ENCODE measurements at regions not wholly inside any gene's neighbourhood (a gene's known extent, or its start where the extent isn't known, plus 50 kb on each side); places are given as distances from the start of the nearest gene placed in this dataset.
"Not testable (repeated sequence)": the region's sequence is repeated elsewhere in the genome, so short reads cannot be mapped to it uniquely, and the experiment has no call there.

DNA sequence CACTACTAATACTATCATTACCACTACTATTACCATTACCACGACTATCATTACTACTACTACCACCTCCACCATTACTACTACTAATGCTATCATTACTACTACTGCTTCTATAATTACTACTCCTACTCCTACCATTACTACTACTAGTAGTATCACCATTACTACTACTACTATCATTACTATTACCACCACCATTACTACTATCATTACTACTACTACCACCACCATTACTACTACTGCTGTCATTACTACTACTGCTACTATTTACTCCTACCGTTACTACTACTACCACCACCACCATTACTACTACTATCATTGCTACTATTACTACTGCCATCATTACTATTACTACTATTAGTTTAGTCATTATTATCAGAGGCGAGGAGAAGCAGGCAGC is 140.9 kb upstream of the KCNJ15 start:
- no peak for DNase-seq

DNA sequence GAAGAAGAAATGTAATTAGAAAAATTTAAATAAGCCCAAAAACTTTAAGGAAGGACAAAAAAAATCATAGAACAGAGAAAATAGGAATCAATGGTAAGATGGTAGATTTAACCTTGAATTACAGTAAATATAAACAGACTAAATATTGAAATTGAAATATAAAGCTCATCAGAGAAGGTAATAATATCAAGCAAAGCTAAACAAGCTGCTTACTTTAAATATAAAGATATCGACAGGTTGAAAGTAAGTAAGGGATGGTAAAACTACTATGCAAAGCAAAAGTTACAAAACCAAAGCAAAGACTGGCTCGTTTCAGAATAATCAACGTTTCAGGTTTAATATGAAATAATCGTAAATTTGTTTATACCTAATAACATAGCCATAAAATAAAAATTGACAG is 137.0 kb upstream of the KCNJ15 start:
- DNase-seq = no peak

DNA sequence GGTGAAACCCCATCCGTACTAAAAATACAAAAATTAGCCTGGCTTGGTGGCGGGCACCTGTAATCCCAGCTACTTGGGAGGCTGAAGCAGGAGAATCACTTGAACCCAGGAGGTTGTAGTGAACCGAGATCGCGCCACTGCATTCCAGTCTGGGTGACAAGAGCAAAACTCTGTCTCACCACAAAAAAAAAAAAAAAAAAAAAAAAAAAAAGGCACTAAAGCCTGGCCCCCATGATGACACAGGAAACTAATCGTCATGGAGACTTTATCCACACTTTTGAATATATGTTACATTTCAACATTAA is 136.2 kb upstream of the KCNJ15 start:
- DNase-seq = not testable (repeated sequence)

DNA sequence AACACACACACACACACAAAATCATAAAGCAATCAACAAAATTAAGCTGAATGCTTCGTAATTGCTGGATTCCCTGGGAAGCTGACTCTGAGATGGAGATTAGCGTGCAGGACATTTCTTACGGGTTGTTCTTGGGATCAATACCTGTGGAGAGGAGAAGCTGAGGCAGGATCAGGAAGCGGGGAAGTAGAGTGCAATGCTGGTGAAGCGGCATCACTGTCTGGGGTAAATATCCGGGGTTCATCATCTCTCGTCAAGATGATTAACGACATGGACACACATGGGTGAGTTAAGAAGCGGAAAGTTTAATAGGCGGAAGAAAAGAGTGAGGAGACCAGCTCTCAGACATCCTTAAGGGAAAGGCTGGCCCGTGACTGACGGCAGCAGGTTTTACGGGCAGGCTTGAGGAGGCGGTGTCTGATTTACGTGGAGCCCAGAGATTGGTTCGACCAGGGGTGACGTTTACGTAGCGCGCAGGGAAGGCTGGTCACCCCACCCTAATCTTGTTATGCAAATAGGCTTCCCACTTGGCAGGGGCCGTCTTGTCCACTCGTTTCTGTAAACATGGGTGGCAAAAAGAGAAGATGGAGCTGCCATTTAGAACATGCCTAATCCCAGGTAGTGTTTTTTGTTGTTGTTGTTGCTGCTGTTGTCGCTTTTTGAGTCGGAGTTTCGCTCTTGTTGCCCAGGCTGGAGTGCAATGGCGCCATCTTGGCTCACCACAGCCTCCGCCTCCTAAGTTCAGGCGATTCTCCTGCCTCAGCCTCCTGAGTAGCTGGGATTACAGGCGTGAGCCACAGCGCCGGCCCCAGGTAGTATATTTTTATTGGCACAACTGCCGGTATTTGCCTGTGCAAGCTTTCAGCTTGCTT is 135.6 kb upstream of the KCNJ15 start:
- no peak for DNase-seq

DNA sequence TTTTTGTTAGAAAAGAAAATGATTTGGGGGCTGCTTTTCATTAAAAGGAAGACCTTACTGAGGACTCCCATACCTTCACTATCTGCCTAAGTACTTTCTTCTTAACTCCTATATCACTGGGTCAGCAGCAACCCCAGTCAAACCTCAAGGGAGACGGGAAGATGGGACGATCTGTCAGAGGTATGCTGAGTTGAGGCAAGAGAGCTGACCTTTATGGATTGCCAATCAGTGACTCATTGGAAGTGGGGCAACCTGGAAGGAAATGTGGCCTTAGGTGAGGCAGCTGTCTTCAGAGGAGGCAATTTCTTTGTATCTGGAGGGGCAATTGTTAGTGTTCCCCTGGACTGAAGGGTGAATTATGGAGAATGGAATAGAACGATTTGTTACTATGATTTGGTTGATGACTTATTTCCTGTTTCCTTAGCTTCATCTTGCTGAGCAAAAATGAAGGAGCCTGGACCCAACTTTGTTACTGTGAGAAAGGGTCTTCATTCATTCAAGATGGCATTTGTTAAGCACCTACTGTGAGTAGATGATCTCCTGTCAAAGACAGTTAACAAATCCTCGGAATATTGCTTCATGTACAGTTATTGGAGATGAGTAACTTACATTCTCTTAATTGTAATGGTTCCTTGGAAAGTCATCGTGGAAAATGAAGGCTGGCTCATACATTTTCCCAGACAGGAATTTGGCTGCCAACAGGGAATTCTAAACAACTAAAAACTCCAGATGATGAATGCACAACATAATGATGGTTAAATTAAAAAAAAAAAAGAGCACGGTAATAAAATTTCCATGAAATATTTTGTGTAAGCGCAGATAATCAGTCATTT is 134.7 kb upstream of the KCNJ15 start:
- DNase-seq = no peak

DNA sequence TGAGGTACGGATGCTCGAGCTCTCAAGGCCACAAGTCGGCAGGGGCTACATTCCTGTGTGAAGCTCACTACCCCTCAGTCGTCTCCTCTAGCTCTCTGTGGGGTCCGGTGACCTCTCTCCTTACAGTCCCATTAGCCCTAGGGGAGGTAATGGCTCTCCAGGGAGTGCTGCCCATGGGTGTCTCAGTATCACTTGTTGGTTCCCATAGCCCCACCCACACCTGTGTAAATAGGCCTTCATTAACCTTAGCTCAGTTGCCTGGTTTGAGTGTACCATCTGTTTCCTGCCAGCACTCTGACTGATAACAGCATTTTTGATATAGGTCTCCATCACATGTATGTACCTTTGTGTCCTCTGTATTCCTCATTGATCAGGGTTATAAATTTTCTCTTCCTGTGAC is 133.2 kb upstream of the KCNJ15 start:
- no peak for DNase-seq

DNA sequence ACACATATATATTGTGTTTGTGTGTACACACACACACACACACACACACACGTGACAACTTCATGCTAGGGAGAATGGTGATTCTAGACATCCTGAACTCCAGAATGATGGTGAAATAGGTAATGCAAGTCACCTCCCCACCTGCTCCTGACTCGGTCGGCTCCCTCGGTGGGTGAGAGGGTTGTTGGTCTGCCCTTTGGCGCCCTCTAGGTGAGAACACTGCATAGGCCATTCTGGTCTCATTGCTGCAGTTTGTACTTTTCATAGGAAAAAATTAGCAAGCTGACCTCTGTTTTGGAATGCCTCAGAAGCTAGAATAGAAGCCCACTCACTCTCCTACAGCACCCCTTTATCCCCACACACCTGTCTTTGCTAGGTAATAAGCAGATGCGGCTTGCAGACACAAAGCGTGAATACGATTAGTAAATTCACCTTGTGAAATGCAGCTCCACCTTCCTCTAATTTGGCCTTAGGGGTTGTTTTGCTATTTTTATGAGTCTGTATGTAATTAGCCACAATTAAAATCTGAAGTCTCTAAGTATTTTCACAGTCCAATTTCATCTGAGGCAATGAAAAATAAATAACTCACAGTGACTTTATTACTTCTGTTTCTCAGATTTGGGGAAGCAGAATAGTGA is 130.0 kb upstream of the KCNJ15 start:
- peak; percentile 22 for DNase-seq

DNA sequence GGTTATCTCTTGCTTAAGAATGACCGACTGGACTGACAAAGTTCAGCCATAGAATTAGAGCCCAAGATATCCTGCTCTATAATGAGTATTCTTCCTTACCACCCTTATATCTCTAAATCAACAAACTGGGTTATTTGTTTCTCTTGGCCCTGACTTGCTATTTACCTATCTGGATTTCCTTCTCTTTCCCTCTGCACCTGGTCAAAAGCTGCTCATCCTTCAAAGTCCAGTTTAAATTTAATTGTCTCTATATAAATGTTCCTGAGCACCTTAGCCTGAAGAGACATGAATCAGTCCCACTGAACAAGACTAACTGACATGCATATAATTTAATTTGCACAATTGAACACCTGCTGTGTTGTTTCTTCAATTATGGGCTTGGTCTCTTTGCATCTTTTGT is 127.1 kb upstream of the KCNJ15 start:
- DNase-seq = no peak

DNA sequence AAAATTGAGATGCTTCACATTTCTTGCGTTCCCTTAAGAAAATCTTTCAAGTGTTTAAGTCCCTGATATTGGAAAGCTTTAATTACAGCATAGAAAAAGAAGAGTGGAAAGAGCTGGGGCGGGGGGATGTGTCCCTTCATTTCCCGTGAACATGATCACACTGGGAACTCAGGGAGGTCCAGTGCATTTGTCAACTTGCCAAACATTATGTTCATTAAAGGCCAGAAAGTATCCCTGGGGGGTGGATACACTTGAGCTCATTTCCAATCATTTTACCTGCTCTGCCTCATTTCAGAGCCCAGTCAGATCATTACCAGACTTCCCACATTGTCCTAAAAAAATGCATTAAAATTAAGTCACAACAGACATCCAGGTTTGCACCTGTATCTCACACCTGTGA is 123.6 kb upstream of the KCNJ15 start:
- no peak for DNase-seq

DNA sequence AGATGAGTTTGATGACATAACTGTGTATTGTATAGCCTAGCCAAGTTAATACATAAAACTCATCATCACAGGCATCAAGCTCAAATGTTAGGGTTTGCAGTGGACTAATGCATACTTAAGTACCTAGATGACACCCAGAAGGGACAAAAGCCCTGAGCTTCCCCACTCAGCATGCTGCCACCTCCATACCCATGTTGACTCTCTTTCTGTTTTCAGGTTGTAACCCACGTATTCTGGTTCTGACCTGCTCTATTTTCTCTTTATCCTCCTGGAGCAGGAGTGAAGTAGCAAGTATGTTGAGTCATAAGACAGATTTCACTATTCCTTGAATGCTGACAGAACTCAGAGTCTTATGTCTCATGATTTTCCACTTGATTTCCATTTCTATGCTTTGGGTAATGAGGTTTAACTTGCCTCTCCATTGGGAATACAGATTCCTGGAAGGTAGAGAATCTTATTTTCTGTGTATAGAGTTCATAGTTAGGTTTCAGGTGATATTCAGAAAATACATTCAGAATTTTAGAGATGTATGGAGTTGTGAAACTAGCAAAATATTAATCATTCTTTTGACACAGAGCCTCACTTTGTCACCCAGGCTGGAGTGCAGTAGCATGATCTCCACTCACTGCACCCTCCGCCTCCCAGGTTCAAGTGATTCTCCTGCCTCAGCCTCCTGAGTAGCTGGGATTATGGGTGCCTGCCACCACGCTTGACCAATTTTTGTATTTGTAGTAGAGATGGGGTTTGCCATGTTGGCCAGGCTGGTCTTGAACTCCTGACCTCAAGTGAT is 122.5 kb upstream of the KCNJ15 start:
- no peak for DNase-seq

DNA sequence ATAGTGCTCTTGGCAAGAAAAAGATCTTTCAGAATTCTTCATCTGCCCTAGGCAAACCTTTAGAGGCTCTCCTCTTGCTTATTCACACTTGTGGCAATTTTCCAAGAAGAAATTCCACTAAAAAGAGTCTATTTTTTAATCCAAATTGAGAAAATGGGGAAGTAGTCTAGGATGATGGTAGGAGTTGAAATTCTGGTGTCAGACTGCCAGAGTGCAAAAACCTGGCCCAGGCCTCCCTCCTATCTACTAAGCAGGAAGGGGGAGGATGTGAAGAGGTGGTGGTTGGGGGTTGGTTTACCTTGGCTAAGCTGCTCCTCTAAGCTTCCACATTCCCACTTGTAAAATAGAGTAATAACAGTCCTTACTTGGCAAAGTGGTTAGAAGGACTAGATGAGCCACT is 120.6 kb upstream of the KCNJ15 start:
- no peak for DNase-seq

DNA sequence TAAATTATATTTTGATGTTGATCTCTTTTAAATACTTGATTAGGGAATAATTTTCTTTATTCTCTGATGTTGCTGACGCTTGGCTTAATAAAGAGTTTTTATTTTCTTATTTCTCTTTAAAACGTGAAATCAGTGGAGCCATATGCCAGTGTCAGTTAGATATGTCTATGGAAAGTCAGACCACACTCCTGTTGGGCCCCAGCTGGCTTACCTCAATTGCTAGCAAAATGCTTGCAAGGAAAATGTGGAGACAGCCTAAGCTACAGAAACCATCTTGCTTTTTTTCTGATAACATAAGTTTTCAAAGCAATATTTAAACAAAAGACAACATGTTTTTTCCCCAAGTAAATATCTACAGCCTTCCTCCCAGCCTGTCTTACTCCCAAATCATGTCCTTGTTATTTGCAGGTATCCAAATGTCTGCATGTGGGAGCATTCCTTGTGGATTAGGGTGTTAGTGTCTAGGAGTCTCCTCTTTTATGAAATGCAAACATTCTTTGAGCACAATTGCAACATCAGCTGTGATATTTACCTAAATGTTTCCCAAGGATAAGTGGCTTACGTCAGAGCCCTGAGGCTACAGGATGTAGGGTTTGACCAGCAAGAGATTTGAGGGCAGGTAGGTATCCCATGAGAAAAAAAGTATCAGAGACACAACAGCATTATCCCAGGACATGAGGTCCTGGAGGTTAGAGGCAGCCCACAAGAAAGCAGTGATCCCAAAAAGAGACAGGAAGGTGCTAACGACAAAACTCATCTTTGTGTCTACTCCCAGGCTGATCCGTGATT is 117.2 kb upstream of the KCNJ15 start:
- no peak for DNase-seq

DNA sequence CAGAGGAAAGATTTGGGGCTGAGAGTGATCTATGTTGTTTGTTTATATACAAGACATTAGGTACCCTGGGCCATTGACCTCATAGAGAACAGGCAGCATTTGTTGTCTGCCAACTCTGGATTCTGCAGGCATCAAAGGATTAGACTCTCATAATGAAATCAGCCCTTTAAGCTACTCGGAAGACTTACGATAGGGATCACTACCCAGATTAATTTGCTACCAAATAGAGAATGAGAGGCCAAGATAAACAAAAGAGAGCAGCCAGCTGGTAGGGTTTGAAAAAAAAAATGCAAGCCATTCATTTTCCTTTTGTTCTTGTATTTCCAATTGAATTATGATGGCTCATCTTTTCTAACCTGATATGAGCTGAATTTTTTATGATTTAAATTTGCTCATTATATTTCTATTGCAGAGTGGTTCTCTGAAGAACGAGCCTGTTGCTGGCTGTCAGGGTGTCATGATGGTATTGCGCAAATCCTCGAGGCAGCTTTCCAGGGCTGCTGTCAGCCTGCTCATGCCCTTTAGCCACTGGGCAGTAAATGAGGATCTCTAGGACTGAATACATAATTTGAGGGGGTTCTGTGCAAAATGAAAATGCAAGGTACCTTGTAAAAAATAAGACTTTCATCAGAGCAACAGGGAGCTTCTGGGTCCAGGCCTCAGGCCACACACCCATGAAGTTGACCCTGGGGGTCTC is 116.4 kb upstream of the KCNJ15 start:
- DNase-seq = no peak

DNA sequence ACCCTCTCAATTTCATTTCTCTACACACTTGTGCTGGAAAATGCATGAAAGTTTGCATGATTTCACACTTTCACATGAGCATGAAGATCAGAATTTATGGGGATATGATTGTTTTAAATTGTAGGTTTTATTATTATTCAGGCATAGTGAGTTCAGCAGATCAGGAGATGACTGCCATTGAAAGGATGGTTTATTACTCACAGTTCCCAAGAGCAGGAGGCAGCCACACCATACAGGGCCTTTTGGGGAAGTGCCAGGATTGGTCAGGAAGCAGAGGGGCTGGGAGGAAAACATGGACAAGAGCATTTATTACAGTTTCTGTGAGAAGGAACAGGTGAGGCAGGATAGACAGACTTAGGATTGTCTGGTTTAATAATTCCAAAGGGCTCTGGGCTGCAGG is 114.6 kb upstream of the KCNJ15 start:
- DNase-seq = no peak

DNA sequence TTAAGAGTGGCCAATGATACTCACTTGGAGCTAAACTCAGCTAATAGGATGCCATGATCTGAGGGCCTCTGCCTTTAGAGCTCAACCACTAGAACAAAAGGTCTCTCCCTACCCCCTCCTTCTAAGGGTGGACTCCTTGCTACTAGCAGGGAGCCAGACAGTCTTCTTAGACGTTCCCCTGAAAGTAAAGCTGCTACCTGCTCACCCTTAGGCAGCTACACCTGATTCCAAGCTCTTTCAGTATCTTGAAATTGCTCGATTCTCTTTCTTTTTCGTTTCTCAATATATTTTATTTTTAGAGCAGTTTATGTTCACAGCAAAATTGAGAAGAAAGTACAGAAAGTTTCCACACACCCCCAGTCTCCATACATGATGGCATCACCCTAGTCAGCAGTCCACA is 112.6 kb upstream of the KCNJ15 start:
- no peak for DNase-seq

DNA sequence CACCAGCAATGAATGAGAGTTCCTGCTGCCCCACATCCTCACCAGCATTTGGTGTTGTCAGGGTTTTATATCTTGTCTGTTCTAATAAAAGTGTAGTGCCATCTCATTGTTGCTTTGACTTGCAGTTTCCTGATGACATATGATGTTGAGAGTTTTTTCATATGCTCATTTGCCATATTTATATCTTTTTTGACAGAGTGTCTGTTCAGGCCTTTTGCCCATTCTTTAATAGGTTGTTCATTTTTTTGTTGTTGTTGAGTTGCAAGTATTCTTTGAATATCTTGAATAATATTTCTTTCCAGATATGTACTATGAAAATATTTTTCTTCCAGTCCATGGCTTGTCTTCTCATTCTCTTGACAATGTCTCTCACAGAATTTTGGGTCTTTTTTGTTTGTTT is 111.7 kb upstream of the KCNJ15 start:
- no peak for DNase-seq

DNA sequence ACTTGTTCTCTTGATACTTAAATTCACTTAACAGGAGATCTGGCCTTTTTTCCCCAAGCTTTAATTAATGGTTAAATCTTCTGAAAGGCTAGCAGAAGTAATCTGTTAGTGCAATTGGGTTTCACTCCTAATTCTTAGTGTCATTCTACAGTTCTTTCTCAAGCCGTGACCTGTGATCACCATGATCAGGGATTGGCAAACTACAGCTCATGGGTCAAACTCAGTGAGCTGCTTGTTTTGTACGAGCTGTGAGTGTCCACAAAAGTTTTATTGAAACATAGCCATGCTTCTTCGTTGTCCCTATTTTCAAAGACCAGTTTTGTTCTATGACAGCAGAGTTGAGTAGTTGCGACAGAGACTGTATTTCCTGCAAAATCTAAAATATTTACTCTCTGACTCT is 109.4 kb upstream of the KCNJ15 start:
- no peak for DNase-seq

DNA sequence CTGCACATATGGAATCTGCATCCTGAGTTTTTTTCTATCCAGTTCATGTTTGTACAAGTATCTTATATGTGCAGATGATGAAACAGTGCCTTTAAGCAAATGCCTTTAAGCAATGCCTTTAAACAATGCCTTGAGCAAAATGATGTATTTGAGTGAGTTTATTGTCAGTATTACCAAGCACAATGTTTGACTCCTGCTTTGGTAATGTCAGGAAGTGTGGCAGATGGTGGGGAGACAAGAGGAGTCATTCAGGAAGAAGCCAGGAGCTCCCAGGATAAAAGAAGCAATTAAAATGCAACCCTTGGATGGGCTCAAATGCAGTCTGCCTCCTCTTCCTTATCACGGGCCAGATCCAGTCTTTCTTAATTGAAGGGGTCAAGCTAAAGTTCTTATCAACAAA is 108.7 kb upstream of the KCNJ15 start:
- no peak for DNase-seq

DNA sequence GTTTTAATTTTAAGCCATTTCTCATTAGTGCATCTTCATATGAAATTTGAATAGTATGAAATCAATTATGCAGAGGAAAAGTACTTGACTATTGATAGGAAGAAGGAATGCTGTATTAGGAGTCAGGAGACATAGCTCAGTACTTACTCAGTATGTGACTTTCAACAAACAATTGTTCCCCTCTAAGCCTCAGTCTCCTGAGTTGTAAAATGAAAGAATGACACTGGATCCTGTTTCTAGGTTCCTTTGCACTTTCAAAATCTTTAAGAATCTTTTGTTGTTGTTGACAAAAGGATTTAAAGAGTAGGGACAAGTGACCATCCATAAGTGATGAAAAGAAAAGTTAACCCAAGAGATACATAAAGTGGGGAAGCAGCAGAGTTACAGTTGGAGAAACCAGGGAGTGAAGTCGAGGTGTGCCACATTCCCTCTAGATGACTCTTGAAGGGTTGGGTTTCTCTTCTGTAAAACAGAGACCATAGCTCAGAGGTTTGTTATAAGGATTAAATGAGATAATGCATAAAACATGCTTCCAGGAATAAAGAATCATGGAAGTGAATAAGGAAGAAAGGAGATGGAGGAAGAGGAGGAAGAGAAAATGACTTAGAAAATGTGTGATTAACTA is 105.7 kb upstream of the KCNJ15 start:
- DNase-seq = no peak

DNA sequence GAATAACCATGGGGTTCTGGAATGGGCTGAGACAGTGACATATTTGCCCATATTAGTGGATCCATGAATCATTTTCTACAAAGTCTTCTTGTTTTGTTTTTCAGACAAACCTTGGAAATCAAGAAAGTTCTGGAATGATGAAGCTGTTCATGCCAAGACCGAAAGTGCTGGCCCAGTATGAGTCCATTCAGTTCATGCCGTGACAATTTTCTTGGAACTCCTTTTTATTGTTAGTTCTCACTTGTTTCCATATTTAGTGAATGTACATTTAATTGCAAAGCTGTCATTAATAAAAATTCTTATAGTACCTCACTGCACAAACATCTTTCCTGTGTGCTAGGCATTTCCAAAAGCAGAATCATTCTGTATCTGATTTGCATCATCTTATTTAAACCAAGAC is 100.6 kb upstream of the KCNJ15 start:
- DNase-seq = no peak

DNA sequence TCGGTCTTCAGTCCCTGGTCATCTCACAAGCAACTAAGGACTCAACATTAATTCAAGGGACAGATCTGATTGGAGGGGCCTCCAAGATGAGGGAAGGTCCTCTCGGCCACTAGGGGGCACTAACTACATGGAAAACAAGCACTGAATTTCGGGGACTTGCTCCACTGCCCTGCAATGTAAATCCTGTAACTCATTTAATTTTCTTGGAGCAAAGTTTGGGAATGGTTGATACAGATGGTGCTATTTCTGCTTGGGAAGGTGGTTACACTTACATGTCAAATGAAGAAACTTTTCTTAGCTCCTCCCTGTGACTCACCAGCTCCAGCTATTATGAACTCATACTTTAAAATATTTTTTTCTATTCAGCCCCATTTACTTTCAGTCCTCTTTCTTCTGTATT is 97.4 kb upstream of the KCNJ15 start:
- DNase-seq = peak; percentile 44
